ENCODE measurements at regions not wholly inside any gene's neighbourhood (a gene's known extent, or its start where the extent isn't known, plus 50 kb on each side); places are given as distances from the start of the nearest gene placed in this dataset.

DNA sequence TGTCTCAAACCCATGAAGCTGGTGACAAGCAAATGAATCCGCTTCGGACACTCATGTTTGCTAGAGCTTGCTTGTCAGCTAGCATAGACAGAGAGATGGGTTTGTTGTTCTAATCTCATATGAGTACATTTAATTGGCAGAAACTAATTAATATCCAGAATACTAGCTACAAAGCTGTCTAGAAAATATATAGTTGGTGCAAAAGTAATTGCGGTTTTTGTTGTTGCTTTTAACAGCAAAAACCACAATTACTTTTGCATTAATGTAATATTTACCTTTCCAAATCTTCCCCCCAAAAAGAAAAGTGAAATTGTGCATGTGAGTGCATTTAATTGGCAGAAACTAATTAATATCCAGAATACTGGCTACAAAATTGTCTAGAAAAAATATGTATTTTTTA, 1115.2 kb downstream of the TDRD15 start:
- no peak for DNase-seq (ENCODE audit: extremely low spot score in 2 of 2)
- intact Hi-C loops (cut with DNase I), result no loop called here
- no peak for TF ChIP-seq POLR2A (IDR thresholded peaks at IDR 0.05)
- TF ChIP-seq CTCF (IDR thresholded peaks at IDR 0.05), result no peak
- no peak for TF ChIP-seq POLR2AphosphoS5 (IDR thresholded peaks at IDR 0.05; ENCODE audit: insufficient read depth in 1 of 2, low read depth in 1 of 2)
- Histone ChIP-seq H3K27ac (no peak overlapping the region), H3K36me3 (no peaks in the 10 kb centered on the region), H3K4me3 (no peak overlapping the region), H3K4me1 (no peaks in the 10 kb centered on the region), H3K27me3 (no peaks in the 10 kb centered on the region), H3K9me3 (no peaks in the 10 kb centered on the region)

DNA sequence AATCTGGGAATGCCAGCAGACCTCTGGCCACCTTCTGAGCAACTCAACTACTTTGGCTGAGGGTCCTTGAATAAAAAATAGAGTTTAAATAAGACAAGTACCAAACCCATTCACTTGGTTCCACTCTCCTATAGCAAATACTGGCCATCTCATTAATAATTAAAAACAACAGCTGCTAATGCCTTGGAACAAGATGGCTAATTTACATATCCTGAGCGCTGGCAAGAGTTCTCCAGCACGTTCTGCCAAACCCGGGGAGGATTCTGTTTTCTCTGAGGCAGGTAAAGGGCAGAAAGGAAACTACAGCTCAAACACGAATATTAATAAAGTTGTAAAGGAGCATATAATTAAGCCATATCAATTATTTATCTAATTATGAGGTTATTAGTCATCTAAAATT, 1123.7 kb downstream of the TDRD15 start:
- intact Hi-C loops (cut with DNase I), result no loop called here
- H3K4me1 ChIP-seq, result no peaks in the 10 kb centered on the region
- H3K27ac ChIP-seq, result no peak overlapping the region
- H3K4me3 ChIP-seq, result no peak overlapping the region
- no peaks in the 10 kb centered on the region for H3K36me3 ChIP-seq
- no peaks in the 10 kb centered on the region for H3K9me3 ChIP-seq
- TF ChIP-seq POLR2AphosphoS5 (IDR thresholded peaks at IDR 0.05; ENCODE audit: insufficient read depth in 1 of 2, low read depth in 1 of 2) (no peak), POLR2A (IDR thresholded peaks at IDR 0.05) (no peak), CTCF (IDR thresholded peaks at IDR 0.05) (no peak)
- no peak for DNase-seq (ENCODE audit: extremely low spot score in 2 of 2)
- H3K27me3 ChIP-seq, result no peaks in the 10 kb centered on the region

DNA sequence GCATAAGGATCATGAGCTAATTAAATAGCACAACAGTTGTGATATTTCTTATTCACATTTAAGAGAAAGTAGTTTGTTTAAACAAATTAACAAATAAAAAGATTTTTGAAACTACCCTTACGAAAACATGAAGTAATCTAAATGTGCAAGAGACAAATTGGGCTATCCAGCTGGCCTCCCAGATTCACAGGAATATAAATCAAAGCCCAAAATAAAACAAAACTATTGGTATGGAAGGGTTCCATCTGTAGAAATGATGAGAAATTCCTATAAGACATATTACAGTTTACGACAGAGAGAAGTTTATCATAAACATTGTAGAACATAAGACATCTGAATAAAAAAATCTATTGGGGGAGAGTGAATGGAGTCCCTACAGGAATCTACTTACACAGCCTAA, 1125.1 kb downstream of the TDRD15 start:
- intact Hi-C loops (cut with DNase I), result no loop called here

DNA sequence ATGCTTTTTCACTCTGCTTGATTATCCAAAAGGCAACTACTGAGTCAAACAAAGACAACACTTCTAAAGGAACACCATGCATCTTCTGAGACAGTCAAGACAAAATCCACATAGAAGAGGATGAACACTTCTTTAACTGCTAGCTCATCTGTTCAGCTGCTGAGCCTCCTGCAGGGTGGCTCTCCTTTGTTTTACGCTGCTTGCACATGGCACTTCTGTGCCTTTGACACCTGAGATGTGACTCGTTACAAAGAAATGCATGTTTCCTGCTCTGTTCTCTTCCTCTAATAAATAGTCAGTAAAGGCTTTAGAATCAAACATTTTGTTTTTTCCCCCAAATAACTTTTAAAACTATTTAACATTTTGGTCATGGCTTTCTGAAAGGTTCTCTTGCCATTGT, 1129.4 kb downstream of the TDRD15 start:
- no peaks in the 10 kb centered on the region for H3K4me1 ChIP-seq
- no peak for TF ChIP-seq POLR2AphosphoS5 (IDR thresholded peaks at IDR 0.05; ENCODE audit: insufficient read depth in 1 of 2, low read depth in 1 of 2)
- no peak for TF ChIP-seq CTCF (IDR thresholded peaks at IDR 0.05)
- TF ChIP-seq POLR2A (IDR thresholded peaks at IDR 0.05), result no peak
- no peaks in the 10 kb centered on the region for H3K36me3 ChIP-seq
- DNase-seq (ENCODE audit: extremely low spot score in 2 of 2), result no peak
- intact Hi-C loops (cut with DNase I), result no loop called here
- H3K27me3 ChIP-seq, result no peaks in the 10 kb centered on the region
- no peak overlapping the region for H3K27ac ChIP-seq
- no peak overlapping the region for H3K4me3 ChIP-seq
- no peaks in the 10 kb centered on the region for H3K9me3 ChIP-seq

More for the DNA sequence above, 1125.1 kb downstream of the TDRD15 start:
- no peaks in the 10 kb centered on the region for H3K27me3 ChIP-seq
- H3K27ac ChIP-seq, result no peak overlapping the region
- no peaks in the 10 kb centered on the region for H3K4me1 ChIP-seq
- H3K36me3 ChIP-seq, result no peaks in the 10 kb centered on the region
- H3K9me3 ChIP-seq, result no peaks in the 10 kb centered on the region
- H3K4me3 ChIP-seq, result no peak overlapping the region
- DNase-seq (ENCODE audit: extremely low spot score in 2 of 2), result no peak
- TF ChIP-seq CTCF (IDR thresholded peaks at IDR 0.05) (no peak), POLR2A (IDR thresholded peaks at IDR 0.05) (no peak), POLR2AphosphoS5 (IDR thresholded peaks at IDR 0.05; ENCODE audit: insufficient read depth in 1 of 2, low read depth in 1 of 2) (no peak)

GRCh38 chr2:22261165-22261564, 1123.8 kb upstream of the KLHL29 start:
- Histone ChIP-seq H3K4me3 (no peak overlapping the region), H3K27me3 (no peaks in the 10 kb centered on the region), H3K36me3 (no peaks in the 10 kb centered on the region), H3K9me3 (no peaks in the 10 kb centered on the region), H3K27ac (no peak overlapping the region), H3K4me1 (no peaks in the 10 kb centered on the region)
- TF ChIP-seq POLR2AphosphoS5 (IDR thresholded peaks at IDR 0.05; ENCODE audit: insufficient read depth in 1 of 2, low read depth in 1 of 2) (no peak), CTCF (IDR thresholded peaks at IDR 0.05) (no peak), POLR2A (IDR thresholded peaks at IDR 0.05) (no peak)
- intact Hi-C loops (cut with DNase I), result no loop called here
- DNase-seq (ENCODE audit: extremely low spot score in 2 of 2), result no peak

All from vagina (tissue), 2 donors.